HG03159 (cell line): ENCODE measurements at regions not wholly inside any gene's neighbourhood (a gene's known extent, or its start where the extent isn't known, plus 50 kb on each side); places are given as distances from the start of the nearest gene placed in this dataset.

Source experiments
- ATAC-seq: cut with Tn5 transposase; IDR thresholded peaks from one replicate; pipeline ENCODE4 v1.9.1; 2021; ENCODE audit warnings: mild to moderate bottlenecking, moderate library complexity; ENCODE audit not compliant: unreplicated experiment

GRCh38 chr1:175894581-175894980, 151.2 kb upstream of the TNR start:
- no peak for ATAC-seq

- ATAC-seq, result no peak
Observed at GRCh38 chr1:175893192-175893591, 149.8 kb upstream of the TNR start.

- ATAC-seq, result no peak
Observed at GRCh38 chr1:175892686-175893085, 149.3 kb upstream of the TNR start.

DNA sequence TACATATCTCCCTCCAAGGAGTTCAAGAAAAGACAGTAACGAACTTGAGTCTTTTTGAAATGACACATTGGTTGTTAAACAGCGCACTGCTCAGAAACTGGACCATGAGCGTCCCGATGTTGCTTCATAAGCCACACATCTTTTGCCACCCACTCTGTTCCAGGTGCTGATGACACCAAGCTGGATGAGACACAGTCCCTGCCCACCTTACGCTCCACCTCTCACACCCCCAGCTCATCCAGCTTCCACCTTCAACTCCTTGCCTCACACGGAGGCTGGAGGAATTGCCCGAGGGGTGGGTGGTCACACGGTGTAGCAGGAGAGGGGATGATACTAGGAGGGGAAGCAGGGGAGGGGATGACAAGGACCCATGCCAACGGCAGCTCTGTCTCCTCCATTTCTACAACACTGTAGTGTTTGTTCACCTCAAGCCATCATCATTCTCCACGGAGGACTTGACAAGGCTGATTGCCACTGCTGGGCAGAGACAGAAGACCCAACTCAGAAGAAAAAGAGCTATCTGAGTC, 148.5 kb upstream of the TNR start:
- no peak for ATAC-seq

DNA sequence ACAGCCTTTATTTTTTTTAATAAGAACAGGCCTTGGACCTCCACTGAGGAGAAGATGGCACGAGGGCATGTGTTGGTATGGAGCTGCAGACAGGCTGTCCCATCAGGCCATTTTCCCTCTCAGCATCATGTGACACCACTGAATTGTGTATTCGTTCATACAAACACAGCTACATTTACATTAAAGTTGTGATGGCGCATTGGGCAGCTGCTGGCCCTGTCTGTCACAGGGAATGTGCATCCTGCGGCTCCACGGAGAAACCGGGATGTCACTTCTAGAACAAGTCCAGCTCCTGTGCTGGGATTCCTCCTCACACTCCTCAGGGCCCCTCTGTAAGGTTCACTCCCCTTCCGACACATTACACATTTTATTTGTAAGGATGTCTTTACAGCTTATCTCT, 147.6 kb upstream of the TNR start:
- ATAC-seq, result no peak

DNA sequence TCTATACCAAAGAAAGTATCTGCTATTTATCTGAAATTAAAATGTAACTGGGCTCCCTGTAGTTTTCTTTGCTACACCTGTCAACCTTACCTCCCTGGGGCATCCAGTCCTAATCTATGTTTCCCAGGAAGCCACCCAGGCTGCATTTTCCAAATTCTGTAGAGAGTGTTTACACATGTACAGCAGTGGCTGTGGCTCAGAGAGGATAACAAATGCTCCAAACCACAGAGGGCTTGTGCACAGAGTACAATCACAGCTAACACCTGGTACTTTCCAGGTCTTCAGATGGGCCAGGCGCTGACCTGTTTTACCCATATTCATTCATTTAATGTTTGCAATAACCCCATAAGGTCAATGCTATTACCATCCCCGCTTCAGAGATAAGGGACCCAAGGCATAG, 146.5 kb upstream of the TNR start:
- ATAC-seq, result no peak

DNA sequence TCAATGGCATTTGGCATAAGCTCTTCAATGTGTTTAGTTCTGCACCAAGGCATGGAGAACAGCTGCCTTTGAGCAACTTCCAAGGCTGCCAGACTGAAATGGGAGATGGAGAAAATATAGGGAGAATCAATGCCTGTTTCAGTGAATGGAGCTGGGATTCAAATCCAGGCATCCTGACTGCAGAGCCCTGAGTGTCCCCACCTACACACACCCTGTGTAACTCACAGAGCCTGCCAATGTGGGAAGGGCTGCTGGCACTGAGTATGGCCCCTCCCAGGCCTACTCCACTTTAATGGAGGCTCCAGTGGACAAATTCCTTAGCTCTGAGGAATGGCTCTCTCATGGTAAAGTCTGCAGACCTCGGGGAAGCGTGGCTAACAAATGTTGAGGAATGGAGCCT, 145.6 kb upstream of the TNR start:
- ATAC-seq, result no peak

- ATAC-seq, result peak; percentile 94
Observed at GRCh38 chr1:175887981-175888428, 144.6 kb upstream of the TNR start.

- ATAC-seq, result no peak
Observed at GRCh38 chr1:175887521-175887920, 144.1 kb upstream of the TNR start.

- no peak for ATAC-seq
Observed at GRCh38 chr1:175885326-175885725, 141.9 kb upstream of the TNR start.

DNA sequence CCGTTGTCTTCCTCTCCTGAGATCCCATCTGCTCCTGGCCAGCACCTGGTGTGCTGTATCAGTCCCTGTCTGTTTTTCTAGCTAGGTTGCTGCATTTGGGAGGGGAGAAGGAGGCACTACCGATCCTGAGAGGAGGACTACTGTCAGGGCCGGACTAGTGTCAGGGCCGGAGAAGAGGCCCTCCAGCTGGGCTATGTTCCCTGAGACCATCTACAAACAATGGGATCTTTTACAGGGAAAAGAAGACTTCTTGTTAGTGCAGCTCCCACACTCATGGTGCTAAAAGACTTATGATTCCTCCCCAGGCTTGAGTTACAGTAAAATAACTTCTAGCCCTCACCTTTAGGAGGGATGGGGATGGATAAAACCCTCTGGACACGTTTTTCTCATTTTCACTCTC, 141.0 kb upstream of the TNR start:
- no peak for ATAC-seq

GRCh38 chr1:175882192-175882591, 138.8 kb upstream of the TNR start:
- no peak for ATAC-seq

GRCh38 chr1:175881246-175881976, 138.0 kb upstream of the TNR start:
- no peak for ATAC-seq

- ATAC-seq, result no peak
Observed at GRCh38 chr1:175878775-175879174, 135.4 kb upstream of the TNR start.

DNA sequence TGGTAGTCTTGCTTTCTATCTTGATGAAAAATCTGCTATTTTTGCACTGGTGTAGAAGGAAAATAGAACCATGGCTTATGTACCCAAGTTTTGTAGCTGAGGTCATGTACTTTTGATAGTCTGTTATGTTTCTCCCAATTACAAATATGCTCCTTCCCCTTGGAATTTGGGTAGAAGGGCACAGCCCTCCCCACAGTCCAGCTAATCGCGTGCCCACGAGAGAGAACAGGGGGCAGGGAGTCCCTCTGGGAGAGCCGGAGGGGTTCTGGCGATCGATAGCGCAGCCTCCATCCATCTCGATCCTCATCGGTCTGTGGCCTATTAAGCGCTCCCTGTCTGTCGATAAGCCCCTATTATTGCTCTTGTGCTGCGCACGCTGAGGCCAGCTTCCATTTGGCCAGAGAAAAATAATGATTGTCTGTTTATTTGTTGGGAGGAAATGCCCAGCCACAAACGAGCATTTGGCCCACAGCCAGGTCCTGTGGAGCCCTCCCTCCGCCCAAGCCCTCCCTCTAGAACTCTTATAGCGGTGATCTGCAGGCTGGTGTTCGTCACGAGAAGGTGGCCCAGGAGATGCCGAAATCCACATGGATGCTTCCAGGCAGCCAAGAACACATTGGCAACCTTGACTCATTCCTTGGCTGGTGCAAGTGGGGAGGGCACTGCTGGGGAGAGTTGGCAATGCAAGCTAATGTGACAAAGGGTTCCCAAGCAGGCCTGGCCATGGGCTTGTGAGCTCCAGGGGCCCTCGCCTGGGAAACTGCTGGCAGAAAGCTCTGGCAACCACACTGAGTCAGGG, 134.7 kb upstream of the TNR start:
- no peak for ATAC-seq

GRCh38 chr1:175875556-175875955, 132.2 kb upstream of the TNR start:
- ATAC-seq, result no peak

DNA sequence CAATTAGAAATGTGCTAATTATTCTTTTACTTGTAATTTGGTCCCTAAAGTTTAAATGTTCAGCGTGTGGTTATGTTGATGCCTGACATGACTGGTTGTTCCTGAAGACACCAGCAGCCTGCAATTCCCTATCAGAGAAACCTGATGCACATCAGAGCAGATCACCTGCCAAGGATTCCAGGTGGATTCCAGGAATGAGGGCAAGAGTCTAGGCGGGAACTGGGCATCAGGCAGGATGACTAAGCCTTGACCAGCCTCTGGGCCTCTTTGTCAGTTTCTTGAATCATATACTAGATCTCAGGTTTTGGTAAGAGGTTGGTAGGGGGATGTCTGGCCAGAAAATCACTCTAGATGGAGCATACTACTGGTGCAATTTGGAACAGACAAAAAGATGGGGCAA, 130.7 kb upstream of the TNR start:
- no peak for ATAC-seq

GRCh38 chr1:175873290-175873935, 130.0 kb upstream of the TNR start:
- peak; percentile 83 for ATAC-seq

GRCh38 chr1:175872588-175872987, 129.2 kb upstream of the TNR start:
- ATAC-seq, result no peak

DNA sequence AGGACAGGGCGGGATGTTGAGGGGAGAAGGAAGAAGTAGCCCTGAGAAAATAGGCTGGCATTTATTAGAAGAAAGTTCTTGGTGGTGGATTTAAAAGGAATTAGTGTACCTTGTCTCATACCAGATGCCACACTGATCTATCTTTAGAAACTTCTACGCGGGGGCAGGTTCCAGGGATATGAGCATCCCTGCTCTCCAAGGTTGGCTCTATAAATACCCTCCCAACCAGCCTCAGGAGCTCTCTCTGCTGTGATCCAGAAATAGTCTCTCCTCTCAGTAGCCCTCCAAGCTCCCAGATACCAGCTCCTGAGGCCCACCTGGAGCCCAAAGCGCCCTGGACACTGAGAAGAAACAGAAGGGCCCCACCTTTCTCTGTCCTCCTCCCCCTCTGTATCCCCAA, 128.3 kb upstream of the TNR start:
- no peak for ATAC-seq

DNA sequence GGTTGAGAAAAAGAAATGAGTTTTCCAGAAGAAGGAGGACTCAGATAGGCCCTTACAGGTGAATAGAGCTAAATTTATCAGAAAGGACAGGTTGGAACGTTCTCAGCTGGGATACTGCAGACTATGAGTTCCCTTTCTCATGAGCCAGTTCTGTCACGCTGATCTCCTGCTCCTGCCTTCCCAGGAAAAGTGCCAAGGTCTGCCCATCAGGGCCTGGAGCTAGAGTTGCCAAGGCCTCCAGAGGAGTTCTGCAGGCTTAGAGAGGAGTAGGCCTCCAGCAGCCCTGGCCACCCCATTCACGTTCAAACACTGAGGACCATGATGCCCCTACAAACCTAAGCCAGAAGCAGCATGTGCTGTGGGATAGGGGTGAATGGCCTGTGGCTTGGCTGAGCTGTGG, 126.8 kb upstream of the TNR start:
- ATAC-seq, result no peak

DNA sequence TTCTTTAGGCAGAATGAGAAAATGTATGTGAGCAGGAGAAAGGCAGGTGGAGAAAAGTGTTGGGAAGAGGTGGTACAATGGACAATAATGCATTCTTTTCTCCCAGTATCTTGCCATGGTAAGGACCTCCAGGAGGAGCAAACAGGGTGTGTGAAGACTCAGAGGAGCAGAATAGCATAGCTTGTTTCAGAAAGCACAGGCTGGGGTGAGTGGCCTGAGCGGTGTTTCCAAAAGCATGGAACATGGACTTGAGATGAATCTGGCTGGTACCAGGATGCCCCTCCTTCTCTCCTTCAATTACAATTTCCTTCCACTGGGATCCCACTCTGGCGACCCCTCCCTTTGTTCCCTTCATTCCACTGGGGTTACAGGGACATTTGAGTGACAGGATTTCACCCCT, 123.4 kb upstream of the TNR start:
- no peak for ATAC-seq
